Stromal cell of bone marrow (primary cell): ENCODE measurements at regions not wholly inside any gene's neighbourhood (a gene's known extent, or its start where the extent isn't known, plus 50 kb on each side); places are given as distances from the start of the nearest gene placed in this dataset.
"Not testable (repeated sequence)": the region's sequence is repeated elsewhere in the genome, so short reads cannot be mapped to it uniquely, and the experiment has no call there.

Source experiments
- DNase-seq: peaks from one replicate; pipeline ENCODE4 v3.0.0-alpha.2; 2012; ENCODE audit warnings: low read depth

DNA sequence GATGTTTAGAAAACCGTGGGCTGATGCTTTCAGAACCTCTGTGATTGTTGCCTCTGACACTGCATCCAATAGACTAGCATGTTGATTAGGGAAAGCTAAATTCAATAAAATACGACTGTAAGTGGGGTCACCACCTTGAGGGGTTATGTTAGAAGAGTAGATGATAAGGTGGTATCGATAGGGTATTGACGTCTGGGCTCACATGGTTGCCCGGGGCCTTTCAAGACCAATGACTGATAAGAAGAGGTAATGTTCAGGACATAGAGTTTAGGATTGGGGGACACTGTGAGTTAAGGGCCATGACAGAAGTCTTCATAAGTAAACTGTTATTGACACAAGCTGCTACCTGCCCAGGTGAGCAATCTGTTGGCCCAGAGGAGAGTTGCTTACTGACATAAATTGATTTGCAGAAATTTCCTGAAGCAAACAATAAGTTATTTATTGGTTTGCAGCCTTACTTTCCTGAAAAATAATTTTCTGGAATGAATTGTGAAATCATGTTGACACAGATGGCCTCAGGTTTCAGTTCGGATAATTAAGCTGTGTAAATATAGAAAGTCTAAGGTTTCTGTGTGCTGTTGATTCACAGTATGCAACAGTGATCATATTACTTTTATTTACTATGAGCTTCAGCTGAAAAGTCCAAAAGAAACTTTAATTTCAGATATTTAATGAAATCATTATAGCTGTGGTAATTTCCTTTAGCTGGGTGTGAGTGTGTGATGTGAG, 289.9 kb upstream of the PRSS16 start:
- DNase-seq, result not testable (repeated sequence)

DNA sequence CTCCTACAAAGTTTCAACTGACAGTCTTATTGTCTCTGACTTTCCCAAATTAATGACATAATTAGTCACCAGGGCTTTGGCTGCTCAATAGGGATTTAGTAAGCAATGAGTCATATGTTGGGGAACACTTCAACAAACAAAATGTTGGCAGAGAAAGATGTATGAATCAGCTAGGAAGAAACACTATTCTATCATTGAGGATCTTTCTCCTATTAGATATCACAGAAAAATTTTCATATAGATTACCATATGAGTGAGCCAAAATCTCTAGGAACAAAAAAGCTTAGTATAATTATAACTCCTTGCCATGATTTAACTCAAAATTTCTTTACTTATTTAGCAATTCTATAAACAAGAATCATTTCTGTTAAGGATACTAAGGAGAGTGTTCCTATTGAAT, 286.3 kb upstream of the PRSS16 start:
- not testable (repeated sequence) for DNase-seq

DNA sequence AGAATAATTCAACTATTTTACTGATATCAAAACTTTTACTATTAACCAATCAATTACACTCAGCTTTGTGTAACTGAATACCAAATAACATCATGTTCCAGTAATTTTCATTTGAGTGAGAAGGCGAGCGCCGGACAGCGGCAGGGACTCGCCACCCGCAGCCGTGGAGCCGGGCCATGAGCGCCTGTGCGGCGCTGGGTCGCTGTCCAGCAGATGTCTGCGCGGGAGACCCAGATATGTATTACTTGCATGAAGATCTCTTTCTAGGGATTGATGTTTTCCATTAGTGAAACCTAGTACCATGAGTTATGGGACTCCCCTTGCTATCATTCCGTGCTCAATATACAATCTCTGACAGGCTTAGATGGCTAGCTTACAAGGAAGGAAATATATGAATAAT, 245.1 kb upstream of the PRSS16 start:
- DNase-seq, result no peak

DNA sequence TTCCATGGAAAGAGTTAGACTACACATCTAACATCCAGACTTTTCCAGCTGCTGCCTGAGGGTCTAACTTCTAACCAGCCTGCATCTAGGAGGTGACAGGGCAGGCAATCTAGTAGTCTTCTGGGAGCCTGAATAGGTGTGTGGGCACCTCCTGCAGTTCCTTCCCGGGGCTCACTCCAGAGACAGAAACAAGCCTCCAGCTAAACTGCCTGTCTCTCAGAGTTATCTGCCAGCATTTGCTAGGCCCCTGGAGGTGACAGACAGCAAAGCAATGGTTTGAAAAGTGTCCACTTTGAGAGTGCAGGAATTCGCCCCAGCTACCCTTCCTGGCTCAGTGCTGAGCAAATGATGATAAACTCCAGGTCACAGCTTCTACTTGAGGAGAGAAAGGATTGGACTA, 240.5 kb upstream of the PRSS16 start:
- DNase-seq, result no peak

DNA sequence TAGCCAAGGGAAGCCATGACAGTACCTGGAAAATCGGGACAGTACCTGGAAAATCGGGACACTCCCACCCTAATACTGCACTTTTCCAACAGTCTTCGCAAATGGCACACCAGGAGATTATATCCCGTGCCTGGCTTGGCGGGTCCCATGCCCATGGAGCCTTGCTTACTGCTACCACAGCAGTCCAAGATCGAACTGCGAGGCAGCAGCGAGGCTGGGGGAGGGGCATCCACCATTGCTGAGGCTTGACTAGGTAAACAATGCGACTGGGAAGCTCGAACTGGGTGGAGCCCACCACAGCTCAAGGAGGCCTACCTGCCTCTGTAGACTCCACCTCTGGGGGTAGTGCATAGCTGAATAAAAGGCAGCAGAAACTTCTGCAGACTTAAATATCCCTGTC, 238.9 kb upstream of the PRSS16 start:
- not testable (repeated sequence) for DNase-seq

DNA sequence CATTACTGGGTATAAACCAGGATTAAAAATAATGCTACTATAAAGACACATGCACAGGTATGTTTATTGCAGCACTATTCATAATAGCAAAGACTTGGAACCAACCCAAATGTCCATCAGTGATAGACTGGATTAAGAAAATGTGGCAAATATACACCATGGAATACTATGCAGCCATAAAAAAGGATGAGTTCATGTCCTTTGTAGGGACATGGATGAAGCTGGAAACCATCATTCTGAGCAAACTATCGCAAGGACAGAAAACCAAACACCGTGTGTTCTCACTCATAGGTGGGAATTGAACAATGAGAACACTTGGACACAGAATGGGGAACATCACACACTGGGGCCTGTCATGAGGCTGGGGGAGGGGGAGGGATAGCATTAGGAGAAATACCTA, 233.4 kb upstream of the PRSS16 start:
- DNase-seq, result not testable (repeated sequence)

DNA sequence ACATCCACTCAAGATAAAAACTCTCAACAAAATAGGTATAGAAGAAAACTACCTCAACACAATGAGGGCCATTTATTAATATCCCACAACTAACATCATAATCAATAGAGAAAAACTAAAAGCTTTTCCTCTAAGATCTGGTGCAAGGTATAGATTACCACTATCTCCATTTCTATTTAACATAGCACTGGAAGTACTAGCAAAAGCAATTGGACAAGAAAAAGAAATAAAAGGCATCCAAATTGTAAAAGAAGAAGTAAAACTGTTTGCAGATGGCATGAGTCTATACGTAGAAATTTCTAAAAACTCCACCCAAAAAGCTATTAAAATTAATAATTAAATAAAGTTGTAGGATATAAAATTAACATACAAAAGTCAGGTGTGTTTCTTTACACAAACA, 230.8 kb upstream of the PRSS16 start:
- no peak for DNase-seq

DNA sequence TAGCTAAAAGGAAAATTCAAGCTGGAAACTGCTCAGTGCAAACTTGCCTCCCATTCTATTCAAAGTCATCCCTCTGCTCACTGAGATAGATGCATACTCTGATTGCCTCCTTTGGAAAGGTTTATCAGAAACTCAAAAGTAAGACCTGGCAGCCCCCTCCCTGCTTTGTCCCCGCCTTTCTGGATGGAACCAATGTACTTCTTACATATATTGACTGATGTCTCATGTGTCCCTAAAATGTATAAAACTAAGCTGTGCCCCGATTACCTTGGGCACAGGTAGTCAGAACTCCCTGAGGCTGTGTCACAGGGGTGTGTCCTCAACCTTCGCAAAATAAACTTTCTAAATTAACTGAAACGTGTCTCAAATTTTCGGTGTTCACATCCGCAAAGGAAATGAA, 229.1 kb upstream of the PRSS16 start:
- DNase-seq, result not testable (repeated sequence)

DNA sequence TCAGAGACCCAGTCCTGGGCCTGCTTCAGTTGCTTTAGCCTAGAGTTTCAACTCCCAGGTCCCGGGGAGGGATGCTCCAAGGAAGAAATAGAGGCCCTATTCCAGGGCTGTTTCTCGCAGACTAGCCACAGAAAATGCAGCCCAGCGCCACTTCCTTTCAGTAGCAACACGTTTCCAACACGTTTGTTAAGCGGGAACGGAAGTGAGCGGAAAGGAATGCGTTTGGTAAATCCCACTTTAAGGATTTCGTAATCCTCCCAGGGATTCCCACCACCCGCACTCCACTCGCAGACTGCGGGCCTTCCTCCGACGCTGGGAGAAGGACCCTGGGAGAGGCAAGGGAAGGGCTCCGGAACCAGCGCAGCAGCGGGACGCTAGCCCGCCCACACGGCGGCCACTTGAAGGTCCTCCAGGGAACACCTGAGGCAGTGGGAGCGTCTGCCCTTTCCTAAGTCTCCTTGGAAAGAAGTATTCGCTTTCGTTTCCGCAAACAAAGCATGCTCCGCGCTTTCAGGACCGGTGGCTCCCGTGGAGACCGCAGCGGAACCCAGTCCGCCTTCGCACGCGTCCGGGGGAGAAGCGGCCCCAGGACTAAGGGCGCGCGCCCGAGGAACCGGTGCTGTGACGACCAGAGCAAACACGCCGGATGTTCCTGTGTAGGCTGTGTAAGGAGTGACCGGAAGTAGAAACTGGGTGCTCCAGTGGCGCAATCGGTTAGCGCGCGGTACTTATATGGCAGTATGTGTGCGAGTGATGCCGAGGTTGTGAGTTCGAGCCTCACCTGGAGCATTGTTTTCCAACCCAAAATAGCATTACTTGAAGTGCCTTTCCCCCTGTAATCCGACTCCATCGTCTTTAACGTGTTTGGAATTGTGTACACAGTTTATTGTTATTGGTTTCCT, 227.6 kb upstream of the PRSS16 start:
- peak; percentile 74 for DNase-seq

DNA sequence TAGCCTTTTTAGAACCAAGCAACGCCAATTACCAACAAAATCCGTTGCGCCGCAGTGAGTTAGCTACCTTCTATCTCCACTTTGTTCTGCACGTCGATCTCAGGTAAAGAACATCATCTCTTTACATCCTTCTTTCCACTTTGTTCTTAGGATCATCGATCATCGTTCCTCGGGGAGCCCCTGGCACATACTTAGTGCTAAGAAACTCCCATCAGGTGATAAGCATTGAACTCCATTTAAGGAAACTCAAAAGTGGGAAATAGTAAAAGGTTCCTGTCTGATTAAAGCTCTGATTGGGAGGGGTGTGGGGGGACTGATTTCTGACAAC, 227.0 kb upstream of the PRSS16 start:
- DNase-seq, result no peak

DNA sequence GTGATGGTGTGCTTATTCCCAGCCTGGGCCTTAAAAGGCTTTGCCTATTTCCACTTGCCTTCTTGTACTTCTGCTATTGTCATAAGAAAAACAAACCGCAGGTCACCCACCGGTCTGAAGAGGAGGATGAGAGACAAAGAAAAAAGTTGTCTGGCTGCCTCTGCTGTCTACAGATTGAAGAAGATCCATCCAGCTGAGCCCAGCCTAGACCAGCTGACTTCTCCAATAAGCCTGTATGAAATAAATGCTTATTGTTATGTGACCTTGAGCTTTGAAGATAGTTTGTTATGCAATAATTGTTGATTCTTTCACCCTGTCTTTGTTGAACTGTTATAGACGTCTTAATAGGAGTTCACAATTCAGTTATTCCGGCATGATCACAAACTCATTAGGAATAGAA, 223.8 kb upstream of the PRSS16 start:
- no peak for DNase-seq

DNA sequence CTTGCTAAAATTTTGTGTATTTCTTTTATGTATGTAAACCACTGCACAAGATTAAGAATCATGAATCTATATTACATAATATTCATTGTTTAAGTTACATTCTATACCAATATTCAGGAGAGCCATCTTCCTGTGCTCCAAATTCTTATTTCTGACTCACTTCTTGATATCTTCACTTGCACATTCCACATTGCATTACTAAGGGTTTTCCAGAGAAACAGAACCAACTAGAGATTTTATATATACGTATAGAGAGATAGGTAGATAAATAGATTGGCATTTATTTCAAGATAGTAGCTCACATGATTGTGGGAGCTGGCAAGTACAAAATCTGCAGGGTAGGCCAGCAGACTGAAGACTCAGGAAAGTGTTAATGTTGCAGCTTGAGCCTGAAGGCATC, 222.2 kb upstream of the PRSS16 start:
- DNase-seq, result no peak

DNA sequence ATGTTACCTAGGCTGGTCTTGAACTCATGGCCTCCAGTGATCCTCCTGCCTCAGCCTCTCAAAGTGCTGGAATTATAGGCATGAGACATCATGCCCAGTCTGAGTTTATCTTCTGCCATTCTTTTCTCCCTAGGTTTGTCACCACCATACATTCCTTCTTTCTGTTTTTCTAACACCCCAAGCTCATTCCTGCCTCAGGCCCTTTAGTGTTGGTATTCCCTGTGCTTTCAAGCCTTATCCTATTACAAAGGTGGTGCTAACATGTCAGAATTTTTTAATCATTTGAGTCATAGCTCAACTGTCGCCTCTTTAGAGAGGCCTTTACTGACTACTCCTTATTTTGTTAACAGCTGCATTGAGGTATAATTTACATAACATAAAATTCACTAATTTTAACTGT, 221.1 kb upstream of the PRSS16 start:
- no peak for DNase-seq

DNA sequence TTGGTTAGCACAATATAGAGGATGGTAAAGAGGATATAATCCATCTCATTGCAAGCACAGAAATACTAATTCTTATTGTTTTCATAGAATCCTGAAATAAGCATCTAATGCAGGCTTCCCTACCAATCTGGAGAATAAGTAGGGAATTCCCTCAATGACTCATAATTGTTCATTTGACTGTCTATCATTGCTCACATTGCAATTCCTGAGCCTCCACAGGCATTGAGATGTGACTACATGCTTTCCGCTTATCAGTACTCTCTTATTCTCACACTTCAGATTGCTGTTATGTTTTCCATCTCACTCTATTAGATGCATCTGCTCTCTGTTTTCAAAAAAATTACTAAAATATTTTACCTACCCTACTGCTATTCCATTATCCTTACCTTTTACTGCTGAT, 216.2 kb upstream of the PRSS16 start:
- no peak for DNase-seq

DNA sequence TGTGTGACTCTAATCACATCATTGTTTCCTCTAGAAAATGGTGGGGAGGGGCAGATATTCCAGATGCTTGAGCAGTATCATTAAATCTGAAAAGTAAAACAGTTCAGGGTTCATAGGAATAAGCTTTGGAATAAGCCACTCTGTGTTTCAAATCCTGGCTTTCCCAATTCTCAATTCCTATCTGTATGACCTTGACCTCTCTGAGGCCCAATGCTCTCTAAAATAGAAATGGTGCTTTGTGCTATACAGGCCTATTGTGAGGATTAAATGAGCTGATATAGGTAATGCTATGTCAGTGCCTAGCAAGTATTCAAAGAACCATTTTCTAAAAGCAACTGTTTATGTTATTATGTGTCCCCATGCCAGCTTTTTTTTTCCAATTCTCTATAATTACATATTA, 209.0 kb upstream of the PRSS16 start:
- no peak for DNase-seq

DNA sequence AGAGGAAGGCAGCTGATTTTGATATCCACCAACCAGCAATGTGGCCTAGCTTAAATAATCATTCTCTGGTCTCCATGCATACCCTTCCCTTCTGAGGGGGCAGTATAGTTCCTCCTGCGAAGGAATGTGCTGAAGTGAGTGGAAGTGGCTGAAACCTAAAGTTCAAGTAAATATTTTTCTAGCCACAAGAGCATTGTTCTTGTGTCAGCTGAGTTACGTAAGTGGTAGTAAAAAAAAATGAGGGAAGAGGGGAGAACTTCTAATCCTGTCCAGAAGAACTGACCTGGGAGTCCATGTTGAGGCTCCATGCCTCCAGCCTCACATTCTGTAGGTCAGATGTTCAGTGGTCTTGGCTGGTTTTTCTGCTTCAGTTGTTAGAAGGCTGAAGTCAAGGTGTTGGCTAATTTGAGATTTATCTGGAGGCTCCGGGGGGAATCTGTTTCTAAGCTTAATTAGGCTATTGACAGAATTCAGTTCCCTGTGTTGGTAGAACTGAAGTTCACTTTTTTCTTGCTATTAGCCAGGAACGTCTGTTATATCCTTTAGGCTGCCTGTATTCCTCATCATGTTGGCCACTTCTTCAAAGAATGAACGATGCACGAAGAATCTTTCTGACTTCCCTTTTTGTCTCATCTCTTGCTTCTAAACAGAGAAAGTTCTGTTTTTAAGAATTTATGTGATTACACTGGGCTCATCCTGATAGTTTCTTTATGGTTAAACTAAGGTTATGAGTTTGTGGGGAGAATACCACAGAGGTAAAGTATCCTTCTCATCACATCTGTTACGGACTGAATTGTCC, 207.1 kb upstream of the PRSS16 start:
- no peak for DNase-seq

DNA sequence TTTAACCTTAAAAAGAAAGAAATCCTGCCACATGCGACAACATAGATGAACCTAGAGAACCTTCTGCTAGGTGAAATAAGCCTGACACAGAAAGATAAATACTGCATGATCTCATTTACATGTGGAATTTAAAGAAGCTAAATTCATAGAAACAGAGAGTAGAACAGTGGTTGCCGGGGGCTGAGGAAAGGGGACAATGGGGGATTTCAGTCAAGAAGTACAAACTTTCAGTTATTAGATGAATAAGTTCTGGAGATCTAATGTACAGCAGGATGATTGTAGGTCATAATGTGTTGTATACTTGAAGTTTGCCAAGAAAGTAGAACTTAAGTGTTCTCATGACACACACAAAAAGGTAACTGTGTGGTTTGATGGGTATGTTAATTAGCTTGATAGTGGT, 204.3 kb upstream of the PRSS16 start:
- DNase-seq, result no peak

DNA sequence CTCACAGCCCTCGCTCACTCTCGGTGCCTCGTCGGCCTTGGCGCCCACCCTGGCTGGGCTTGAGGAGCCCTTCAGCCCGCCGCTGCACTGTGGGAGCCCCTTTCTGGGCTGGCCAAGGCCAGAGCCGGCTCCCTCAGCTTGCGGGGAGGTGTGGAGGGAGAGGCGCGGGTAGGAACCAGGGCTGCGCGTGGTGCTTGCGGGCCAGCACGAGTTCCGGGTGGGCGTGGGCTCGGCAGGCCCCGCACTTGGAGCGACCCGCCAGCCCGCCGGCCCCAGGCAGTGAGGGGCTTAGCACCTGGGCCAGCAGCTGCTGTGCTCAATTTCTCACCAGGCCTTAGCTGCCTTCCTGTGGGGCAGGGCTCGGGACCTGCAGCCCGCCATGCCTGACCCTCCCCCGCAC, 202.4 kb upstream of the PRSS16 start:
- DNase-seq, result not testable (repeated sequence)

DNA sequence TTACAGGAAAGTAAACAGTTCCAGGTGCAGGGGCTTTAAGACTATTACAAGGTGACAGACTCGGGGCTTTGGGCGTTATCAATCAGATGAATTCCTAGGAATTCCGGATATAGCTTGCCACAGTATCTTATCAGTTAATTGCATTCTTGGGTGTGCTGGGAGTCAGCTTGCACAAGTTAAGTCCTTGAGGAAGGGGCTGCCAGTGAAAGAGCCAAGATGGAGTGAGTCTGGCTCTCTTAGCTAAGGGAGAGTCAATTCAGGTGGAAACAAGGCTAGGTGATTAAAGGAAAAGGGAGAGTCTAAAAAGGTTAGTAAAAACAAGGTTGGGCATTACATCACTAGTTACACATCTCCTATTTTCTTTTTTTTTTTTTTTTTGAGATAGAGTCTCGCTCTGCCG, 199.8 kb upstream of the PRSS16 start:
- DNase-seq, result not testable (repeated sequence)

DNA sequence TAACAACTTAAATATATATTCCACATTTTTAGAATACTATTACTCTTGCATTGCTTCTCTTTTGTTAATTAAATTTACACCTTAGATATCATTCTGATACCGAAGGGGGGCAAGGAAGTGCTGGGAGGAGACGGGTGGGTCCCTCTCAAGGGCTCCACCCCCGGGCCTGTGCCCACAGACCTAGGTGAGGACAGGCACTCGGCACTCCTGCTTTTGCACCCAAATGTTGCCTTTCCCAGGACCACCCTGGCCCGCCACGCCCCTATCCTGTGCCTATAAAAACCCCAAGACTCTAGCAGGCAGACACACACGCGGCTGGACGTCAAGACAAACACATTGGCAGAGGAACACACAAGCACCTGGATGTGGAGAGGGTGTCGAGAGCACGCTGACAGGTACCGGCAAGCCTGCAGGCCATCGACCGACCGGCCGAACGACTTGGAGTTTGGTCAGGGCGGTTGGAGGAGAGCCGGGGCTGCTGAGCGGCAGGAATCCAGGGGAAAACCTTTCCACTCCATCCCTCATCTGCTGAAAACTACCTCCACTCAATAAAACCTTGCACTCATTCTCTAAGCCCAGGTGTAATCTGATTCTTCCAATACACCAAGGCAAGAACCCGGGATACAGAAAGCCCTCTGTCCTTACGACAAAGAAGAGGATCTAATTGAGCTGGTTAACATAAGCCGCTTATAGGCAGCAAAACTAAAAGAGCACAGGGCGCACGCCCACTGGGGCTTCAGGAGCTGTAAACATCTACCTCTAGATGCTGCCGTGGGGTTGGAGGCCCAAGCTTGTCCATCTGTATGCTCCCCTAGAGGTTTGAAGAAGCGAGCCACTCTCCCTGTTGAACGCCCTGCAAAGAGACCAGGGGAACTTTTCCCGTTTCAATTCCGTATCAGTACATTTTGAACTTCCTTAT, 197.4 kb upstream of the PRSS16 start:
- no peak for DNase-seq

DNA sequence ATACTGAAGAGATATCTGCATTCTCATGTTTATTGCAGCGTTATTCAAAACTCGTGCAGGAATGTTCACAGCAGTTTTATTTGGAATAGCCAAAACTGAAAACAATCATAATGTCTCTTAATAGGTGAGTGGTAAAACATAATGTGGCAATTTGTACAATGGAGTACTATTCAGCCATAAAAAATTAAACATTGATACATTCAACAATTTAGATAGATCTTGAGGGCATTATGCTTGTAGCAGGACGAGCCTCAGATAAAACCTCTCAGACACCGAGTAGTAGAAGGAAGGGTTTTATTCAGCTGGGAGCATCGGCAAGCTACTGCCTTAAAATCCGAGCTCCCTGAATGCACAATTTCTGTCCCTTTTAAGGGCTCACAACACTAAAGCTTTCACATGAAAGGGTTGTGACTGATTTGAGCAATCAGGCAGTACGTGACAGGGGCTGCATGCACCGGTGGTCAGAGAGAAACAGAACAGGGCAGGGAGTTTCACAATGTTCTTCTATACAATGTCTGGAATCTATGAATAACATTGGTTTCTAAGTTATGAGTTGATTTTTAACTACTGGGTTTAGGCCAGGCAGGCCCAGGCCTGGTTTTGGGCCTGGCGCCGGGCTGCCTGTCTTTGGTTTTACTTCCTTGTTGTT, 195.3 kb upstream of the PRSS16 start:
- not testable (repeated sequence) for DNase-seq
